ENCODE measurements at regions not wholly inside any gene's neighbourhood (a gene's known extent, or its start where the extent isn't known, plus 50 kb on each side); places are given as distances from the start of the nearest gene placed in this dataset.
"Not testable (repeated sequence)": the region's sequence is repeated elsewhere in the genome, so short reads cannot be mapped to it uniquely, and the experiment has no call there.

GRCh38 chr20:53685070-53685595, 91.5 kb upstream of the ZNF217 start:
- DNase-seq: no peak

GRCh38 chr20:53683506-53683905, 89.9 kb upstream of the ZNF217 start:
- no peak for DNase-seq

- no peak for DNase-seq
Measured at GRCh38 chr20:53681352-53682212, 87.9 kb upstream of the ZNF217 start.

- no peak for DNase-seq
Measured at GRCh38 chr20:53679597-53680309, 86.1 kb upstream of the ZNF217 start.

GRCh38 chr20:53678990-53679596, 85.5 kb upstream of the ZNF217 start:
- no peak for DNase-seq

GRCh38 chr20:53678315-53678989, 84.8 kb upstream of the ZNF217 start:
- DNase-seq: no peak

- DNase-seq: no peak
Measured at GRCh38 chr20:53677447-53678314, 84.0 kb upstream of the ZNF217 start.

- no peak for DNase-seq
Measured at GRCh38 chr20:53676987-53677386, 83.3 kb upstream of the ZNF217 start.

GRCh38 chr20:53676519-53676822, 82.8 kb upstream of the ZNF217 start:
- DNase-seq: no peak

GRCh38 chr20:53672484-53673129, 79.0 kb upstream of the ZNF217 start:
- no peak for DNase-seq

GRCh38 chr20:53671370-53671769, 77.7 kb upstream of the ZNF217 start:
- DNase-seq: no peak

- DNase-seq: not testable (repeated sequence)
Measured at GRCh38 chr20:53669517-53670313, 76.1 kb upstream of the ZNF217 start.

GRCh38 chr20:53668992-53669391, 75.4 kb upstream of the ZNF217 start:
- no peak for DNase-seq

GRCh38 chr20:53666144-53666543, 72.5 kb upstream of the ZNF217 start:
- no peak for DNase-seq

GRCh38 chr20:53664121-53664520, 70.5 kb upstream of the ZNF217 start:
- DNase-seq: no peak

GRCh38 chr20:53663521-53663920, 69.9 kb upstream of the ZNF217 start:
- DNase-seq: not testable (repeated sequence)

- no peak for DNase-seq
Measured at GRCh38 chr20:53662595-53662994, 69.0 kb upstream of the ZNF217 start.

- no peak for DNase-seq
Measured at GRCh38 chr20:53660947-53661381, 67.3 kb upstream of the ZNF217 start.

- no peak for DNase-seq
Measured at GRCh38 chr20:53660078-53660909, 66.7 kb upstream of the ZNF217 start.

- no peak for DNase-seq
Measured at GRCh38 chr20:53658973-53659372, 65.3 kb upstream of the ZNF217 start.
